SU-DHL-6 (cell line): ENCODE measurements at regions not wholly inside any gene's neighbourhood (a gene's known extent, or its start where the extent isn't known, plus 50 kb on each side); places are given as distances from the start of the nearest gene placed in this dataset.

ENCODE experiments used
- EZH2phosphoT487 ChIP-seq: fragments of 200-600 bp; sonication (generic), shearing (Covaris generic); conservative IDR thresholded peaks from 2 replicates; pipeline ENCODE4 v1.6.1; 2018; ENCODE audit warnings: mild to moderate bottlenecking, antibody characterized with exemption, low read length, moderate library complexity, mixed read lengths
- TF ChIP-seq, protein P1 (sequence below): fragments of 200-600 bp; sonication (generic); IDR thresholded peaks from one replicate; pipeline ENCODE4 v1.5.1; 2017; ENCODE audit warnings: antibody characterized with exemption, mild to moderate bottlenecking, low read length, moderate library complexity; ENCODE audit not compliant: insufficient read depth, poor library complexity, severe bottlenecking

DNA sequence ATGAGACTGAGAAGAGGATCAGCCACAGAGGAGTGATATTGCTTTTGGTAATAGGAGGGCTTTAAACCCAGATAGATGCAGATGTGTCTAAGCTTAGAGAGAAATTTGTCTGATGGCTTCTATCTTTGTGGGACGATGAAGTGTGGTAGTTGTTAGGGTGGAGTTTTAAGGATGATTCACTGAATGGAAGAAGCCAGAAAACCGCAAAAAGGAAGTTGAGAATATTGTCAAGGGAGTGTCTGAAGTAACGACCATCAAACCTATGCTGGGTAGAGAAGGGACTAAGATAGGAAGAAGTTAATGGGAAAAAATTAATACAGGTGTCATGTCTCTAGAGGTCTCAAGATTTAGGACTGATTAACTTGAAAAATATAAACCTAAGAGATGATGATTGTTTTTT lies 195.6 kb upstream of the MC4R start:
- no peak for TF ChIP-seq EZH2phosphoT487
- TF ChIP-seq, protein P1, sequence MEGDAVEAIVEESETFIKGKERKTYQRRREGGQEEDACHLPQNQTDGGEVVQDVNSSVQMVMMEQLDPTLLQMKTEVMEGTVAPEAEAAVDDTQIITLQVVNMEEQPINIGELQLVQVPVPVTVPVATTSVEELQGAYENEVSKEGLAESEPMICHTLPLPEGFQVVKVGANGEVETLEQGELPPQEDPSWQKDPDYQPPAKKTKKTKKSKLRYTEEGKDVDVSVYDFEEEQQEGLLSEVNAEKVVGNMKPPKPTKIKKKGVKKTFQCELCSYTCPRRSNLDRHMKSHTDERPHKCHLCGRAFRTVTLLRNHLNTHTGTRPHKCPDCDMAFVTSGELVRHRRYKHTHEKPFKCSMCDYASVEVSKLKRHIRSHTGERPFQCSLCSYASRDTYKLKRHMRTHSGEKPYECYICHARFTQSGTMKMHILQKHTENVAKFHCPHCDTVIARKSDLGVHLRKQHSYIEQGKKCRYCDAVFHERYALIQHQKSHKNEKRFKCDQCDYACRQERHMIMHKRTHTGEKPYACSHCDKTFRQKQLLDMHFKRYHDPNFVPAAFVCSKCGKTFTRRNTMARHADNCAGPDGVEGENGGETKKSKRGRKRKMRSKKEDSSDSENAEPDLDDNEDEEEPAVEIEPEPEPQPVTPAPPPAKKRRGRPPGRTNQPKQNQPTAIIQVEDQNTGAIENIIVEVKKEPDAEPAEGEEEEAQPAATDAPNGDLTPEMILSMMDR = no peak
